Smooth muscle cell (in vitro differentiated cells): ENCODE measurements at regions not wholly inside any gene's neighbourhood (a gene's known extent, or its start where the extent isn't known, plus 50 kb on each side); places are given as distances from the start of the nearest gene placed in this dataset.
A peak's percentile ranks its signal among the peaks of the same experiment; 100 is the strongest.

Source experiments
- DNase-seq: peaks from one replicate; lab custom pipeline; 2025; ENCODE audit not compliant: unreplicated experiment; lab: John Stamatoyannopoulos, UW
- H2AFZ ChIP-seq: fragments of 200-600 bp; sonication (generic); 2 replicates; pipeline ENCODE4 v1.6.0; 2016; ENCODE audit warnings: antibody characterized with exemption, low read depth, mild to moderate bottlenecking
- H3F3A ChIP-seq: fragments of 200-600 bp; sonication (generic); 2 replicates; pipeline ENCODE4 v1.6.0; 2017; ENCODE audit warnings: antibody characterized with exemption, low read depth
- H3K27ac ChIP-seq: fragments of 200-600 bp; sonication (generic); 2 replicates; pipeline ENCODE4 v1.5.1; 2016; ENCODE audit warnings: low read depth, mild to moderate bottlenecking
- H3K27me3 ChIP-seq: fragments of 200-600 bp; sonication (generic); 2 replicates; pipeline ENCODE4 v1.6.1; 2016; ENCODE audit warnings: low read depth, mild to moderate bottlenecking
- H3K36me3 ChIP-seq: fragments of 200-600 bp; sonication (generic); 2 replicates; pipeline ENCODE4 v1.5.1; 2016; ENCODE audit warnings: low read depth
- H3K4me1 ChIP-seq: fragments of 200-600 bp; sonication (generic); 2 replicates; pipeline ENCODE4 v1.5.1; 2016; ENCODE audit warnings: low read depth
- H3K4me2 ChIP-seq: fragments of 200-600 bp; sonication (generic); 2 replicates; pipeline ENCODE4 v1.6.0; 2016; ENCODE audit warnings: mild to moderate bottlenecking
- H3K4me3 ChIP-seq: fragments of 200-600 bp; sonication (generic); 2 replicates; pipeline ENCODE4 v1.5.1; 2016; ENCODE audit warnings: mild to moderate bottlenecking
- H3K79me2 ChIP-seq: fragments of 200-600 bp; sonication (generic); 2 replicates; pipeline ENCODE4 v1.6.0; 2016; ENCODE audit warnings: low read depth, mild to moderate bottlenecking
- H3K9ac ChIP-seq: fragments of 200-600 bp; sonication (generic); 2 replicates; pipeline ENCODE4 v1.6.0; 2016; ENCODE audit warnings: low read depth
- H3K9me3 ChIP-seq: fragments of 200-600 bp; sonication (generic); replicated peaks from 2 replicates; pipeline ENCODE4 v1.5.1; 2016; ENCODE audit warnings: low read depth
- H4K20me1 ChIP-seq: fragments of 200-600 bp; sonication (generic); 2 replicates; pipeline ENCODE4 v1.6.0; 2016; ENCODE audit warnings: low read depth
- CTCF ChIP-seq: fragments of 200-600 bp; sonication (generic); IDR thresholded peaks from 2 replicates; pipeline ENCODE4 v1.5.1; 2017; ENCODE audit warnings: borderline replicate concordance, mild to moderate bottlenecking, antibody characterized with exemption; ENCODE audit not compliant: insufficient read depth, poor library complexity, severe bottlenecking
- WGBS: methylation state at CpG from one replicate; pipeline ENCODE4 v1.1.7; 2016; ENCODE audit warnings: low lambda C conversion rate; 5-methylcytosine and 5-hydroxymethylcytosine counted together

GRCh38 chr3:110677506-110677905 is 394.1 kb upstream of the NECTIN3 start:
- no peaks in the 10 kb centered on the region for H3K79me2 ChIP-seq
- no peak for TF ChIP-seq CTCF
- H3K4me2 ChIP-seq: peak overlapping the region; percentile 42
- no peaks in the 10 kb centered on the region for H3K27me3 ChIP-seq
- no peaks in the 10 kb centered on the region for H3K4me1 ChIP-seq
- H3K36me3 ChIP-seq: no peaks in the 10 kb centered on the region
- no peaks in the 10 kb centered on the region for H3K9me3 ChIP-seq
- WGBS: 27% methylated on average over 3 of the region's 3 CpGs
- H2AFZ ChIP-seq: no peak overlapping the region
- no peak overlapping the region for H3K9ac ChIP-seq
- no peak overlapping the region for H3K4me3 ChIP-seq
- H3F3A ChIP-seq: peaks cover 4% of the 10 kb centered on the region
- DNase-seq: no peak
- H4K20me1 ChIP-seq: no peaks in the 10 kb centered on the region
- peak overlapping the region; percentile 42 for H3K27ac ChIP-seq

- Histone ChIP-seq H3K4me1 (no peaks in the 10 kb centered on the region), H3K27ac (no peak overlapping the region), H3K9ac (no peak overlapping the region), H3K79me2 (no peaks in the 10 kb centered on the region), H3K9me3 (no peaks in the 10 kb centered on the region), H3F3A (peaks cover 4% of the 10 kb centered on the region), H3K27me3 (no peaks in the 10 kb centered on the region), H3K4me3 (no peak overlapping the region), H3K36me3 (no peaks in the 10 kb centered on the region), H3K4me2 (no peak overlapping the region), H4K20me1 (no peaks in the 10 kb centered on the region), H2AFZ (no peak overlapping the region)
- TF ChIP-seq CTCF: no peak
- no peak for DNase-seq
- 83% methylated on average over 2 of the region's 2 CpGs for whole genome bisulfite sequencing
These were observed 392.3 kb upstream of the NECTIN3 start for GRCh38 chr3:110679285-110679684.

- Histone ChIP-seq H3K9me3 (no peaks in the 10 kb centered on the region), H3K27me3 (no peaks in the 10 kb centered on the region), H2AFZ (no peak overlapping the region), H3K9ac (no peak overlapping the region), H4K20me1 (no peaks in the 10 kb centered on the region), H3K36me3 (no peaks in the 10 kb centered on the region), H3F3A (peaks cover 4% of the 10 kb centered on the region), H3K4me3 (no peak overlapping the region), H3K27ac (no peak overlapping the region), H3K79me2 (no peaks in the 10 kb centered on the region), H3K4me2 (no peak overlapping the region), H3K4me1 (no peaks in the 10 kb centered on the region)
- DNase-seq: no peak
- TF ChIP-seq CTCF: no peak
- WGBS: 68% methylated on average over 5 of the region's 5 CpGs
These were observed 391.2 kb upstream of the NECTIN3 start for GRCh38 chr3:110680450-110680849.

- 84% methylated on average over 4 of the region's 4 CpGs for WGBS
These were observed 387.1 kb upstream of the NECTIN3 start for GRCh38 chr3:110684466-110684865.

More at GRCh38 chr3:110684466-110684865, 387.1 kb upstream of the NECTIN3 start:
- Histone ChIP-seq H3K36me3 (no peaks in the 10 kb centered on the region), H3K9ac (no peak overlapping the region), H3K4me3 (no peak overlapping the region), H3K79me2 (no peaks in the 10 kb centered on the region), H3K27me3 (no peaks in the 10 kb centered on the region), H3K4me2 (no peak overlapping the region), H2AFZ (no peak overlapping the region), H3K9me3 (no peaks in the 10 kb centered on the region), H3F3A (peaks cover 6% of the 10 kb centered on the region), H3K27ac (no peak overlapping the region), H3K4me1 (no peaks in the 10 kb centered on the region), H4K20me1 (no peaks in the 10 kb centered on the region)
- no peak for DNase-seq
- TF ChIP-seq CTCF: no peak
